Ishikawa (cell line): ENCODE measurements at regions not wholly inside any gene's neighbourhood (a gene's known extent, or its start where the extent isn't known, plus 50 kb on each side); places are given as distances from the start of the nearest gene placed in this dataset.

Experiments
- EGR1 ChIP-seq: IDR thresholded peaks from 2 replicates; pipeline ENCODE4 v1.6.1; 2012
- TAF1 ChIP-seq: IDR thresholded peaks from 2 replicates; pipeline ENCODE4 v1.6.1; 2012; ENCODE audit warnings: low read depth, mild to moderate bottlenecking

DNA sequence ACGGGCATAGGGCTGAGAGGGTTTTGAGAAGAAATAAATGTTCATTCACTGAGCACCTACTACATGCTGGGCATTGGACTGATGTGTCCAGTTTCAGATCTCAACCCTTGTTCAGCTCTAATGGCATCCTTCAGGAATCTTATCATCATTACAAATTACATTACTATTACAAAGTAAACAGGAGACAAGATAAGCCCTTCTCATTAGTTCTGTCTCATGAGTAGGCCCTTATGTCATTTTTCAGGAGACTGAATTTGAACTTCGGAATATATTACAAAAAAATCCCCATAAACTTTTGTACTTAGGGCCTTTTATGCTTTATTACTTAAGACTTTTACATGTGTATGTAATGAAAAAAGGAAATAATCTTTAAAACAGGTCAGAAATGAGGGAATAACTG, 289.7 kb downstream of the BAMBI start:
- TF ChIP-seq TAF1 = no peak
- TF ChIP-seq EGR1 = no peak
